DND-41 (cell line): ENCODE measurements at regions not wholly inside any gene's neighbourhood (a gene's known extent, or its start where the extent isn't known, plus 50 kb on each side); places are given as distances from the start of the nearest gene placed in this dataset.

Source experiments
- ATAC-seq: fragments of 200-7000 bp; cut with Tn5 transposase; 3 replicates; pipeline ENCODE4 v1.9.1; 2021; ENCODE audit warnings: low read depth; ENCODE audit not compliant: insufficient read depth
- DNase-seq: peaks from one replicate; pipeline ENCODE4 v3.0.0-alpha.2; 2020
- H2AFZ ChIP-seq: 2 replicates; pipeline ENCODE4 v1.6.0; 2012; ENCODE audit warnings: low read depth, low read length
- H3K27ac ChIP-seq: 2 replicates; pipeline ENCODE4 v1.5.1; 2012; ENCODE audit warnings: low read length, inconsistent platforms
- H3K27me3 ChIP-seq: fragments of 200-600 bp; sonication (generic); 2 replicates; pipeline ENCODE4 v1.6.0; 2012; ENCODE audit warnings: low read length, mild to moderate bottlenecking, inconsistent platforms; ENCODE audit not compliant: insufficient read depth, poor library complexity
- H3K36me3 ChIP-seq: 2 replicates; pipeline ENCODE4 v1.5.1; 2012; ENCODE audit warnings: low read length, inconsistent platforms; ENCODE audit not compliant: insufficient read depth
- H3K4me1 ChIP-seq: 2 replicates; pipeline ENCODE4 v1.5.1; 2012; ENCODE audit warnings: mild to moderate bottlenecking, low read length; ENCODE audit not compliant: insufficient read depth
- H3K4me2 ChIP-seq: 2 replicates; pipeline ENCODE4 v1.6.0; 2012; ENCODE audit warnings: mild to moderate bottlenecking, moderate library complexity, low read length, inconsistent platforms; ENCODE audit not compliant: insufficient read depth
- H3K4me3 ChIP-seq, 2 experiments: fragments of 200-600 bp in 1 of 2; shearing (Covaris generic) in 1 of 2; 2 replicates each; pipeline ENCODE4 v1.5.1; 2012 to 2016; ENCODE audit warnings: inconsistent platforms in 2 of 2, low read length in 2 of 2, mild to moderate bottlenecking in 2 of 2, low read depth in 1 of 2, moderate library complexity in 1 of 2
- H3K79me2 ChIP-seq: 2 replicates; pipeline ENCODE4 v1.6.0; 2012; ENCODE audit warnings: low read length, inconsistent platforms; ENCODE audit not compliant: insufficient read depth
- H3K9ac ChIP-seq: 2 replicates; pipeline ENCODE4 v1.6.0; 2012; ENCODE audit warnings: low read depth, mild to moderate bottlenecking, inconsistent platforms, low read length, moderate library complexity
- H3K9me3 ChIP-seq: 2 replicates; pipeline ENCODE4 v1.5.1; 2012; ENCODE audit warnings: low read length, moderate library complexity, mild to moderate bottlenecking, inconsistent platforms; ENCODE audit not compliant: insufficient read depth, severe bottlenecking
- H4K20me1 ChIP-seq: 2 replicates; pipeline ENCODE4 v1.6.0; 2012; ENCODE audit warnings: low read length; ENCODE audit not compliant: insufficient read depth
- EZH2 ChIP-seq: IDR thresholded peaks from 3 replicates; pipeline ENCODE4 v1.6.1; 2012; ENCODE audit warnings: borderline replicate concordance, low read depth, mild to moderate bottlenecking, moderate library complexity, low read length, inconsistent platforms; ENCODE audit not compliant: severe bottlenecking
- TF ChIP-seq, protein P1 (sequence below): IDR thresholded peaks from 2 replicates; pipeline ENCODE4 v1.5.1; 2012; ENCODE audit warnings: borderline replicate concordance, low read length, moderate library complexity, mild to moderate bottlenecking; ENCODE audit not compliant: poor library complexity, severe bottlenecking; ENCODE audit errors: extremely low read depth

- H4K20me1 ChIP-seq, result no peaks in the 10 kb centered on the region
- H3K27ac ChIP-seq, result no peak overlapping the region
- no peak overlapping the region for H3K4me3 ChIP-seq
- H2AFZ ChIP-seq, result no peak overlapping the region
- no peaks in the 10 kb centered on the region for H3K79me2 ChIP-seq
- H3K9me3 ChIP-seq, result no peaks in the 10 kb centered on the region
- no peaks in the 10 kb centered on the region for H3K4me1 ChIP-seq
- no peak overlapping the region for H3K4me2 ChIP-seq
- no peak overlapping the region for H3K9ac ChIP-seq
- TF ChIP-seq EZH2, result no peak
- TF ChIP-seq, protein P1, sequence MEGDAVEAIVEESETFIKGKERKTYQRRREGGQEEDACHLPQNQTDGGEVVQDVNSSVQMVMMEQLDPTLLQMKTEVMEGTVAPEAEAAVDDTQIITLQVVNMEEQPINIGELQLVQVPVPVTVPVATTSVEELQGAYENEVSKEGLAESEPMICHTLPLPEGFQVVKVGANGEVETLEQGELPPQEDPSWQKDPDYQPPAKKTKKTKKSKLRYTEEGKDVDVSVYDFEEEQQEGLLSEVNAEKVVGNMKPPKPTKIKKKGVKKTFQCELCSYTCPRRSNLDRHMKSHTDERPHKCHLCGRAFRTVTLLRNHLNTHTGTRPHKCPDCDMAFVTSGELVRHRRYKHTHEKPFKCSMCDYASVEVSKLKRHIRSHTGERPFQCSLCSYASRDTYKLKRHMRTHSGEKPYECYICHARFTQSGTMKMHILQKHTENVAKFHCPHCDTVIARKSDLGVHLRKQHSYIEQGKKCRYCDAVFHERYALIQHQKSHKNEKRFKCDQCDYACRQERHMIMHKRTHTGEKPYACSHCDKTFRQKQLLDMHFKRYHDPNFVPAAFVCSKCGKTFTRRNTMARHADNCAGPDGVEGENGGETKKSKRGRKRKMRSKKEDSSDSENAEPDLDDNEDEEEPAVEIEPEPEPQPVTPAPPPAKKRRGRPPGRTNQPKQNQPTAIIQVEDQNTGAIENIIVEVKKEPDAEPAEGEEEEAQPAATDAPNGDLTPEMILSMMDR, result no peak
- ATAC-seq (no peak), DNase-seq (no peak)
- H3K27me3 ChIP-seq, result no peaks in the 10 kb centered on the region
- no peaks in the 10 kb centered on the region for H3K36me3 ChIP-seq
Measured at GRCh38 chr2:8216397-8216796, 465.5 kb upstream of the ID2 start.

DNA sequence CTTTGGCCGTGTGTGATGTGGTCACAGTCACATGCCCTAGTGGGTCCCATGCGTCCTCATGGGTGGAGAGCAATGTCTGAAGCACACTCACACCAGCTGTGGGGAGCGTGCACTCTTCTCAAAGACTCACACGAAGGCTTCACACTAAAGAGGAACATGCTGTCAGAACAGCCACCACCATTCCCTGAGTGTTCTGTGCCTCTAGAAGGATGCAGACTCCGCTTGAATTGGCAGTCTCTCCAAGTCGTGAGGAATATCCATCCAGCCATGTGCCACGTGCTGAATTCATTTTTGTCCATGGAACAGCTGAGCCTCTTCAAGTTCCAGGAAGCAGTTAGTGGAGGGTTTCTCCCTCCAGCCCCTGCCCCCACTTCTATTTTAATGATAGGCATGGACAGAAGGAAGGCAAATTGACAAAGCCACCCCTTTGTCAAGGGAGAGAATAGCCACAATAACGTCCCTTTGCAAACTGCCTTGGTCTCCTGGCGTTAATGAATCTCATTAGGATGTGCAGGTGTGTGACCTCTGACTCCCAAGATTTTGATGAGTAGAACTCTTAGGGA, 464.3 kb upstream of the ID2 start:
- Histone ChIP-seq H2AFZ (no peak overlapping the region), H3K4me2 (no peak overlapping the region), H3K27me3 (no peaks in the 10 kb centered on the region), H3K9ac (no peak overlapping the region), H3K4me3 (no peak overlapping the region), H3K4me1 (no peaks in the 10 kb centered on the region), H3K79me2 (no peaks in the 10 kb centered on the region), H3K27ac (no peak overlapping the region), H4K20me1 (no peaks in the 10 kb centered on the region), H3K36me3 (no peaks in the 10 kb centered on the region), H3K9me3 (no peaks in the 10 kb centered on the region)
- ATAC-seq (peak; percentile 45; the same call in 1 of the 3 replicates), DNase-seq (no peak)
- TF ChIP-seq, protein P1, result no peak
- no peak for TF ChIP-seq EZH2

GRCh38 chr2:8219096-8219495, 462.8 kb upstream of the ID2 start:
- no peak for ATAC-seq
- no peak overlapping the region for H2AFZ ChIP-seq
- no peak overlapping the region for H3K4me3 ChIP-seq
- TF ChIP-seq, protein P1, result no peak
- no peak for TF ChIP-seq EZH2
- H3K4me2 ChIP-seq, result no peak overlapping the region
- H3K79me2 ChIP-seq, result no peaks in the 10 kb centered on the region
- no peaks in the 10 kb centered on the region for H4K20me1 ChIP-seq
- no peaks in the 10 kb centered on the region for H3K36me3 ChIP-seq
- DNase-seq, result no peak
- H3K27me3 ChIP-seq, result no peaks in the 10 kb centered on the region
- no peak overlapping the region for H3K9ac ChIP-seq
- H3K9me3 ChIP-seq, result no peaks in the 10 kb centered on the region
- no peaks in the 10 kb centered on the region for H3K4me1 ChIP-seq
- no peak overlapping the region for H3K27ac ChIP-seq
